Lung (tissue), 11 donors: ENCODE measurements at regions not wholly inside any gene's neighbourhood (a gene's known extent, or its start where the extent isn't known, plus 50 kb on each side); places are given as distances from the start of the nearest gene placed in this dataset.

ENCODE experiments used
- ATAC-seq: fragments of 200-7000 bp; cut with Tn5 transposase; one replicate; pipeline ENCODE4 v1.9.1; 2020; ENCODE audit warnings: moderate number of reproducible peaks; ENCODE audit not compliant: insufficient read depth, low FRiP score
- DNase-seq, 3 donors: peaks; one replicate each; pipeline ENCODE4 v3.0.0-alpha.2; 2013 to 2017
- H3K27ac ChIP-seq, 2 donors: one replicate each; pipeline ENCODE4 v1.5.1; 2013; ENCODE audit warnings: mild to moderate bottlenecking in 2 of 2, moderate library complexity in 2 of 2, control low read depth in 1 of 2, inconsistent platforms in 1 of 2, low read depth in 1 of 2, low read length in 1 of 2
- H3K27me3 ChIP-seq, 3 donors: one replicate each; pipeline ENCODE4 v1.5.1; 2013; ENCODE audit warnings: low read length in 2 of 3; ENCODE audit not compliant: control insufficient read depth in 3 of 3, insufficient read depth in 3 of 3
- H3K36me3 ChIP-seq, 4 donors: one replicate each; pipeline ENCODE4 v1.5.1; 2013; ENCODE audit warnings: low read length in 4 of 4, mild to moderate bottlenecking in 1 of 4, moderate library complexity in 1 of 4; ENCODE audit not compliant: control insufficient read depth in 4 of 4, insufficient read depth in 4 of 4
- H3K4me1 ChIP-seq, 5 donors: one replicate each; pipeline ENCODE4 v1.5.1; 2013; ENCODE audit warnings: low read length in 5 of 5, mild to moderate bottlenecking in 2 of 5, moderate library complexity in 1 of 5; ENCODE audit not compliant: control insufficient read depth in 5 of 5, insufficient read depth in 5 of 5
- H3K4me3 ChIP-seq: one replicate; pipeline ENCODE4 v1.5.1; 2013; ENCODE audit warnings: mild to moderate bottlenecking, control low read depth, moderate library complexity
- H3K9ac ChIP-seq, 2 donors: one replicate each; pipeline ENCODE4 v1.5.1; 2013; ENCODE audit warnings: low read length in 2 of 2, control low read depth in 1 of 2; ENCODE audit not compliant: insufficient read depth in 1 of 2
- H3K9me3 ChIP-seq, 4 donors: one replicate each; pipeline ENCODE4 v1.5.1; 2013; ENCODE audit warnings: low read length in 3 of 4, mild to moderate bottlenecking in 1 of 4, moderate library complexity in 1 of 4; ENCODE audit not compliant: control insufficient read depth in 4 of 4, insufficient read depth in 3 of 4
- WGBS, 2 donors: extraction: QIAGEN DNeasy Blood & Tissue Kit; methylation state at CpG; one replicate each; pipeline ENCODE4 v1.1.7; 2013; 5-methylcytosine and 5-hydroxymethylcytosine counted together
- TF ChIP-seq, protein P1 (sequence below): IDR thresholded peaks from 2 replicates; pipeline ENCODE4 v1.5.1; 2012; ENCODE audit warnings: mild to moderate bottlenecking; ENCODE audit errors: control extremely low read depth, extremely low read depth
- donor health status: control.
- donor health status: control.
- donor health status: Bipolar disorder and iron deficiency.
- donor health status: healthy.
- donor health status: DM: yes; HTN: yes; CAD: no.

DNA sequence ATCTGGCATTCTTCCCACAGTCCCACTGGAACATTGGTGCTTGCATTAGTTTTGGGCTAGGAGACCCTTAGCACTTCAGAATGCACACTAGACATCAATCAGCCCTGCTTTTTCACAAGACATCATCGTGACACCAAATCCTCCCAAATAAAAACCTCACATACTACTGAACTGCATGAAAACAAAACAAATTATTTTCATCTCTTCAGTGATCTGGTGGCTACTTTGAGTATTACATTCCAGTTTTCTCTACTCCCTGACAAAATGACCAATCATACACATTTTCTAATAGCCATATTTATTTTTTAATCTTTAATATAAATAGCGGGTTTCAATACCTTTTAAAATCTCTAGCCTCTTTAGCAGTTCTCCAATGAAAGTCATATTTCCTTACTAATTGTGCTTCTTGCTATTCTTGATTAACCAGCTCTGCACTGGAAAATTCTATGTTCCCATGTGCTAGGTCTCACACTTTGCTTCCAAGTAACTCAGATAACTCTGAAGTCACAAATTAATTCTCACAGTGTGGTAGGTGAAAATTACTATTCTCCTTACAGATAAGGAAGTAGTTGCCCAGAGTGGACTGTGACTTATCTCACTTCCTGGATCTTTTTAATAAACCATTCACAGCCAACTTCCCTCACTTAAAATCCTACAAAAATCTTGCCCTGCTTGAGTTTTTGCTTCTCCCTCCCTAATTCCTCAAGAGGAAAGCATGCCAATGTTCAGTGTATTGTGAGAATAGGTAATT, 82.5 kb upstream of the EPB41L3 start:
- 87 to 89% methylated on average over 2 of the region's 2 CpGs for WGBS, 2 donors
- no peak overlapping the region for H3K27ac ChIP-seq
- H3K27me3 ChIP-seq, result peaks cover 0 to 32% (median 24%) of the 10 kb centered on the region in 3 donors
- DNase-seq (no peak), ATAC-seq (no peak)
- no peak overlapping the region for H3K4me3 ChIP-seq
- H3K9ac ChIP-seq, result no peak overlapping the region
- peaks cover 0 to 24% (median 10%) of the 10 kb centered on the region in 5 donors for H3K4me1 ChIP-seq
- no peaks in the 10 kb centered on the region for H3K36me3 ChIP-seq
- TF ChIP-seq, protein P1, sequence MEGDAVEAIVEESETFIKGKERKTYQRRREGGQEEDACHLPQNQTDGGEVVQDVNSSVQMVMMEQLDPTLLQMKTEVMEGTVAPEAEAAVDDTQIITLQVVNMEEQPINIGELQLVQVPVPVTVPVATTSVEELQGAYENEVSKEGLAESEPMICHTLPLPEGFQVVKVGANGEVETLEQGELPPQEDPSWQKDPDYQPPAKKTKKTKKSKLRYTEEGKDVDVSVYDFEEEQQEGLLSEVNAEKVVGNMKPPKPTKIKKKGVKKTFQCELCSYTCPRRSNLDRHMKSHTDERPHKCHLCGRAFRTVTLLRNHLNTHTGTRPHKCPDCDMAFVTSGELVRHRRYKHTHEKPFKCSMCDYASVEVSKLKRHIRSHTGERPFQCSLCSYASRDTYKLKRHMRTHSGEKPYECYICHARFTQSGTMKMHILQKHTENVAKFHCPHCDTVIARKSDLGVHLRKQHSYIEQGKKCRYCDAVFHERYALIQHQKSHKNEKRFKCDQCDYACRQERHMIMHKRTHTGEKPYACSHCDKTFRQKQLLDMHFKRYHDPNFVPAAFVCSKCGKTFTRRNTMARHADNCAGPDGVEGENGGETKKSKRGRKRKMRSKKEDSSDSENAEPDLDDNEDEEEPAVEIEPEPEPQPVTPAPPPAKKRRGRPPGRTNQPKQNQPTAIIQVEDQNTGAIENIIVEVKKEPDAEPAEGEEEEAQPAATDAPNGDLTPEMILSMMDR, result no peak
- H3K9me3 ChIP-seq, result no peaks in the 10 kb centered on the region

DNA sequence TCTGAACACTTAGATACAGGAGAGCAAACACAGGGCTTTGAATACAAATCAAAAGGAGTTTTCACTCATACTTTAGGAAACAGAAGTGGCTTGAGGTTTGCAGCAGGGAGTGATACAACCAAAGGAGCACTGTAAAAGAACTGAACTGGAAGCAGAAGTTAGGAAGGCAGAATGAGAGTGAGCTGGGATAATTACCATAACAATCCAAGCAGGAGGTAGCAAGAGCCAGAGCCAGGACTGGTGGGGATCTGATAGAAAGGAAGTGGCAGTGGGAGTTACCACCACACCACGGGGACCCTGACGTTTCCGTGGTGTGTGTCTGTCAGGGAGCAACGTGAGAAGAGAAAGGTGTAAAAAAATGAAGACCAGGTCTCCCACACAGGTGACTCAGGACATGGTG, 81.3 kb upstream of the EPB41L3 start:
- peaks cover 0 to 32% (median 24%) of the 10 kb centered on the region in 3 donors for H3K27me3 ChIP-seq
- no peak overlapping the region for H3K4me3 ChIP-seq
- ATAC-seq (no peak), DNase-seq (peak in 1 of 3 donors; percentile 16)
- TF ChIP-seq, protein P1, result no peak
- peaks cover 0 to 17% (median 7%) of the 10 kb centered on the region in 5 donors for H3K4me1 ChIP-seq
- H3K27ac ChIP-seq, result no peak overlapping the region
- no peak overlapping the region for H3K9ac ChIP-seq
- no peaks in the 10 kb centered on the region for H3K36me3 ChIP-seq
- H3K9me3 ChIP-seq, result no peaks in the 10 kb centered on the region
- 16 to 24% methylated on average over 4 of the region's 4 CpGs for WGBS, 2 donors

DNA sequence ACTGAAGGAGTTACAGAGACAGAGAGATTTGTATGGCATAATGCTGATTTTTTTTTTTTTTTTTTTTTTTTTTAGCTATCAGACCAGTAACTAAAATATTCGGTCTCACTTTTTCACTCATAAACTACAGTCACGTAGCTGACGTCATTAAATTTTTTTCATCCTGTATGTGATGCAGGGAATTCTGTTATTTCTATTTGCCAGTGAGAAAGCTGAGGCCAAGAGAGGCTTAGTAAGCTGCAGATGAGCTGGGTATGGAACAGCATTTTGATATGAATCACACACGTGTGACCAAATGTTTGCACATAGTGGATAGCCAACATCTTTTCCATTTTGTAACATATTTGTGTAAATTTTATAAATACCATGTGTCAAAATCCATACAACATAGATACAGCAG, 79.1 kb upstream of the EPB41L3 start:
- Histone ChIP-seq H3K4me3 (no peak overlapping the region), H3K27ac (no peak overlapping the region), H3K9ac (no peak overlapping the region), H3K36me3 (no peaks in the 10 kb centered on the region), H3K9me3 (no peaks in the 10 kb centered on the region), H3K4me1 (peaks cover 0 to 9% (median 2%) of the 10 kb centered on the region in 5 donors), H3K27me3 (peaks cover 0 to 32% (median 21%) of the 10 kb centered on the region in 3 donors)
- ATAC-seq (no peak), DNase-seq (no peak)
- 84 to 89% methylated on average over 4 of the region's 4 CpGs for WGBS, 2 donors
- TF ChIP-seq, protein P1, result no peak
